ENCODE measurements at regions not wholly inside any gene's neighbourhood (a gene's known extent, or its start where the extent isn't known, plus 50 kb on each side); places are given as distances from the start of the nearest gene placed in this dataset.

DNA sequence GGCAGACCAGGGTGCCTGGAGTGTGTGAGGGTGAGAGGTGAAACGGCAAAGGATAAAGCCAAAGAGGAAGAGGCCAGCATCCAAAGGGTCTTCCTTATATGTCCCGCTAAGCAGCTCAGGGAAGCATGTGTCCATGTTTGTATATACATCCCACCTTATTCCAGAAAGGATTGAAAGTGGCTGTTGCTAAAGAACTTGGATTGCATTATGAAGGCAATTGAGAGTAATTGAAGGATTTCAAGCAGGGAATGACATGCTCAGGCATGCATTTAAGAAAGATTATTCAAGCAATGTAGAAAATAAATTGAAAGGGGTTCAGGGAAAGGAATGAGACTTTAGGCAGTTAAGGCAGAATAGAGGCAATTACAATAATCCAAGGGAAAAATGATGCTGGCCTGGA lies 237.6 kb upstream of the SOX9 start:
- DNase-seq (ENCODE audit: low read depth in 4 of 4, low spot score in 3 of 4), result no peak

DNA sequence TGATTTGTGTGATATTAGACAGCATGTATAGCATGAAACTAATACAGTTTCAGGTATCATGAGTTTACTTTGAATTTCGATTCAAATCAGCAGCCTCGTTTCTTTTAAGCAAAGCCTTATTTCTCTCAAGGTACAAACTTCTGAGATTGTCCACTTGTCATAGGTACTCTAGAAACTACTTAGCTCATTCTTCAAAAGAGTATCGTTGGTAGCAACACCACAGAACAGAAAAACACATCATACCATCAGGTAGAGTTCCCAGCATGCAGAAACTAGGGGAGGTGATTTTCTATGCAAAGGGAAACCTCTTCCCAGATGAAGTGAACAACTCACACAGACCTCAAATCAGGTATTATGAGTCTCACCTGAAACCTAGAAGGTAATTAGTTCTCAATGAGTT lies 237.0 kb upstream of the SOX9 start:
- DNase-seq (ENCODE audit: low read depth in 4 of 4, low spot score in 3 of 4), result no peak

DNA sequence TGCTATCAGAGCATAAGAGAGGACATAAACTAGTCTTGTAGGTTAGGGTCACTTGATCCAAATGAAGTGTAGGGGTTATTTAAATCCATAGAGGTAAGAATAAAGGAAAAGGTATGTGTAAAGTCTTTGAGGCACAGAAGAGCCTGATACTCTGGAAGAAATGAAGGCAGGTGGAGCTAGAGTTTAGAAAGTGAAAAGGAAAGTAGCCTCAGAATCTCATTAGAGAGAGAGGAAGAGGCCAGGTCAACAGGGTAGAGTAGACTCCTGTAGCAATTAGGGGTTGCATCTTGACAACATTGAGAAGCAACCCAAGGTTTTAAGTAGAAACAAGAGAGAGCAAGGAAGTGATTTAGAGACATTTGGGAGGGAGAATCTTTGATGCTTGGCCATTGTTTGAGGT lies 235.2 kb upstream of the SOX9 start:
- no peak for DNase-seq (ENCODE audit: low read depth in 4 of 4, low spot score in 3 of 4)

- DNase-seq (ENCODE audit: low read depth in 4 of 4, low spot score in 3 of 4), result no peak
Observed at GRCh38 chr17:71899317-71899716, 221.5 kb upstream of the SOX9 start.

DNA sequence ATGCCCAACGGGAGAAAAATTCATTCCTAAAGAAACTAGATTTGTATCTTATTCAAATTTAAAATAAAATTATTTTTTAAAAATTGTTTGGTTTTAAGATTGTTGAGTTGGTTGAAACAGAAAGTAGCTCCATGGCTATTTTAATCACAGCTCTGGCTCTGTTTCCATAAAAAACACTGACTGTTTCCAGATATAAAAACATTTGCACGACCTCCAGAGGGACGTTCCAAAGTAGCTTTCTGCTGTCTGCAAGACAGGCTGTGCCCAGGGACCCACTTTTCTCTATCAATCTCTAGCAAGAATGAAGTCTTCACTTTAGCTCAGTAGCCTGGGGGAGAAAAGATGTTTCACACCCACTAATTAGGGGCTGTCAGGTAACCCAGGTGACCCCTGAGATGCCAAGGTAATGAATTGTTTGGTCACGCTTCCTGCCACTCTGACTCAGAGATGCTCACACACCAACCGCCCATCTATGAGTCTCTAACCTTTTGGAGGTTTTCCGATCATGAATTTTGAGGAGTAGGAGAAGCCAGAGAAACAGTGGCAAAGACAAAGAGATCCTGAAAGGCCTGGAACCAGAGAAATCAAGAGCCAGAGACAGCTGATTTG lies 220.1 kb upstream of the SOX9 start:
- no peak for DNase-seq (ENCODE audit: low read depth in 4 of 4, low spot score in 3 of 4)

GRCh38 chr17:71902894-71903506 lies 217.8 kb upstream of the SOX9 start:
- DNase-seq (ENCODE audit: low read depth in 4 of 4, low spot score in 3 of 4), result no peak

DNA sequence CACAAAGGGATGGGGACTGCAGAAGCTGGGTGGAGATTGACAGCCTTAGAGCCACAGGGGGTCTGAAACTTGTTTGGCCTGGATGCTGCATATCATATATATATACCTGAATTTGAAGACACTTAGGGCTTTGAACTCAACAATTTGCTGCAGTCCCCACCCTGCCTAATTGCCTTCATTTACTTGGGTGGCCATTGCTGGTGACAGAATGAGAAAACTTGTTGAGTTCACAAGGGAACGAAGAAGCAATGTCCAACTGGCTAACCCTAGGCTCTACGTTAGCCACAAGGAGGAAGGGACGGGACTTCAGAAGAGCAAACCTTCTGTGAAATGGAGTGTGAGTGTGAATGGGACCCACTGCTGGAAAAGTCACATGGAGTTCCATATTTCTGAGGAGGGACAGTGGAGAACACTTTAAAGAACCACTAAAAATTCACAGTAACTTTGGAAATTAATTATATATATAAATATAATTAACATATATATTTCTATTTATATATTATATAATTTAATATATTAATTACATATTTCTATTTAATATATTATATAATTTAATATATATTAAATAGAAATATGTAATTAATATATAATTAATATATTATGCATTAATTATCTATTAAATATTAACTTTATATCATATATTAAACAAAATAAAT lies 215.3 kb upstream of the SOX9 start:
- no peak for DNase-seq (ENCODE audit: low read depth in 4 of 4, low spot score in 3 of 4)

DNA sequence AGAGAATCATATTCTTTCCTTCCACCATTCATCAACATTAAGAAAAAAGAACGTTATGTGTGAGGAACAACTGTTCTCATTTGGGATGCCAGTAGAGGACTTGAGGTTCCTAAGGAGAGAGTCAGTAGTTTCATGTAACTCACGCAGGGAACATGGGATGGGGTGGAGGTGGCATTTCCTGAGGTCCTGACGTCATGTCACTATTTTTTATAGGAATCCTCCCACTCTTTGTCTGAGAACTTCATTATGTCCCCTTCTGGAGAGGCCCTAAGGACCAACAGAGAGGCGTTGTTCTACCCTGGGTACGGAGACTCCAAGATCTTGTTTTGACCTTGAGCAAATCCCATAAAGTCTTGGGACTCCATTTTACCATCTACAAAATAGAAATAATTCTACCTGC lies 211.7 kb upstream of the SOX9 start:
- no peak for DNase-seq (ENCODE audit: low read depth in 4 of 4, low spot score in 3 of 4)

GRCh38 chr17:71910002-71910401 lies 210.8 kb upstream of the SOX9 start:
- no peak for DNase-seq (ENCODE audit: low read depth in 4 of 4, low spot score in 3 of 4)

DNA sequence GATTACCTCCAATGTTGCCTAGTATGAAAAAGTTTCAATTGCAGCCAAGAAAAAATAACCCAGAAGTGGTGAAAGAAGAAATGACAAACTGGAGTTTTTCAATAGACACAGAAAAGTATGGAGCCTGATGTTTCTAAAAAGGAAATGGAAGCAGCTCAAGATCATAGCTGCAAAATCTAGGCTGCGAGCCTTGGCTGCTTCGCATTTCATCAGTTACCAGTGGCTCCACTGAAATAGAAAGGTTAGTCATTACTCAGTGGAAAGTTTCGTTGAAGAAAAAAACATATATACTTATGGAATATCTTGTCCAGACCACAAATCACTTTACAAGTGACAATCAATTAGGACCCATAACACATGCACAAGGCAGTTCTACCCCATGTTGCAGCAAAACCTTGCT lies 206.8 kb upstream of the SOX9 start:
- no peak for DNase-seq (ENCODE audit: low read depth in 4 of 4, low spot score in 3 of 4)

- no peak for DNase-seq (ENCODE audit: low read depth in 4 of 4, low spot score in 3 of 4)
Observed at GRCh38 chr17:71914812-71915211, 206.0 kb upstream of the SOX9 start.

GRCh38 chr17:71917715-71918114 lies 203.1 kb upstream of the SOX9 start:
- DNase-seq (ENCODE audit: low read depth in 4 of 4, low spot score in 3 of 4), result no peak

DNA sequence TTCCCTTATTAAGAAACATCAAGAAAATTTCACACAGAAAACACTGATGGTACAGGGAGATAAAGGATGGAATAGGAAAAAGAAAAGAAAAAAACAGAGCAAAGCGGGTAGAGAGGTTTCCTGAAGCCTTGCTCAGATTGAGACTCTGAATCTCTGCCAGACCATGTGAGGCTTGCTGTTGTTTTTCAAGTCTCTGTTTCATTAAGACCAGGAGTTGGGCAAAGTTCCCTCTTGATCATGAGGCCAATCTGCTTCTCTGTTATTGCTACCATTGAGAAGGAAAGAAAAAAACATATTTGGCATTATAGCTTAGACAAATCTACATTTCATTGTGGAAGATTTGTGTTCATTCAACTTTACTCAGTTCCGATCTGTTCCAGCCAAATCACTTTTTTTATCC lies 201.6 kb upstream of the SOX9 start:
- no peak for DNase-seq (ENCODE audit: low read depth in 4 of 4, low spot score in 3 of 4)

- no peak for DNase-seq (ENCODE audit: low read depth in 4 of 4, low spot score in 3 of 4)
Observed at GRCh38 chr17:71919896-71920295, 200.9 kb upstream of the SOX9 start.

DNA sequence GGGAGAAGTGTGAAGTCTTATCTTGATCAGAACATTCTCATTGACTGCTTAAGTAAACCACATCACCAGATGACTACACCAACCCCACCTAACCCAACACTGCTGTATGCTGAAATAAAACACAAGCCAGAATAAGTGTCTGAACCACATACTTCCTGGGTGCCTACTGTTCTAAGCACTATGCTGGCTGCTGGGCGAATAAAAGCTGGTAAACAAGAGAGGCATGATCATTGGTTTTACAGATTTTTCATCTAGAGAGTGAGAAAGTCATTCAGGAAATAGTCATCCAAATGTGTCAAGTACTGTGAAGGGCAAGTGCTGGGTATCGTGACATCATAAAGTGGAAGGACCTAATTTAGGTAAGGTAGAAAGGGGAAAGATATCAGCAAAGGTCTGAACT lies 199.0 kb upstream of the SOX9 start:
- no peak for DNase-seq (ENCODE audit: low read depth in 4 of 4, low spot score in 3 of 4)

DNA sequence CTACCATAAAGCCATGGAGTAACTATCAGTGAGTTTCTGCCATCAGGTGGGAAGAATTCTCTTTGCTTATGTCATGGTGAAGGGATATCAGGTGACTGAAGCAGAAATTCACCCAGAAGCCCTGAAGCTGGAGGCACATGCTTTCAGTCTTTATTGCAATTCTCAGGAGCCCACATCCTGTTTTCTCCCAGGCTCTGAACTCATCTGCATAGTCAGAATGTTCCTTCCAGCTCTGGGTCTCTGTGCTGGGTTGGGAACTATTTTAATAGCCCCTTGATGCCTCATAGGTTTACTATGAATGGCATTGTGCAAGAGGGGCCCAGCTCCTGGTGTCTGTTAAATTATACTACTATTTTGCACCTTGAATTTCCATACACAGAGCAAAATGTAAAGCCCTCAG lies 198.4 kb upstream of the SOX9 start:
- no peak for DNase-seq (ENCODE audit: low read depth in 4 of 4, low spot score in 3 of 4)

DNA sequence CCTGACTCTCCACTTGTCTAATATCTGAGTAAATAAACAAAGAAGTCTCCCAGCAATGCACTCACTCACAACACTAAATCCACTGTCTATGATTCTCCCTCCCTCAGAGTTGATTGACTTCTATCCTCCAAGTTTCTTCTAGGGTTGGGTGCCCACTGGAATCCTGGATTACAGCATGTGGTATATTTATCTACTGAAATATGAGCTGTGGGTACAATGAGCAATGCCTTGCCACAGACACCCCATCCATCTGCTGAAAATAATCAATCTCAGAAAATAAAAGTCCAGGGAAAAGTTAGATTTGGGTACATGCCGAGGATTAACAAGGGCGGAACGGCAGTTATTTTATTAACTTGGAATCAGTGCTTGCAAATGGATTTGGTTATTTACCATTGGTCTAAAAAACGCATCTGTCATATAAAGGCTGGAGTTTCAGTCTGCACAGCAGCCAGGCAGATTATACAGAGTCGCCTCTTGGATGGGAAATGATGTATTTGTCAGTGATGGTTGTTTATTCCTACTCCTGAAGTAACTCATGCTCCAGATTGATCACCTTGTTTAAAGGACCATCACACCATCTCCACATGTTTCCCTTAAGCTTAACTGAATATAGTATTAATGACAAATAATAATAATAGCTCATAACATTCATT lies 193.9 kb upstream of the SOX9 start:
- no peak for DNase-seq (ENCODE audit: low read depth in 4 of 4, low spot score in 3 of 4)

DNA sequence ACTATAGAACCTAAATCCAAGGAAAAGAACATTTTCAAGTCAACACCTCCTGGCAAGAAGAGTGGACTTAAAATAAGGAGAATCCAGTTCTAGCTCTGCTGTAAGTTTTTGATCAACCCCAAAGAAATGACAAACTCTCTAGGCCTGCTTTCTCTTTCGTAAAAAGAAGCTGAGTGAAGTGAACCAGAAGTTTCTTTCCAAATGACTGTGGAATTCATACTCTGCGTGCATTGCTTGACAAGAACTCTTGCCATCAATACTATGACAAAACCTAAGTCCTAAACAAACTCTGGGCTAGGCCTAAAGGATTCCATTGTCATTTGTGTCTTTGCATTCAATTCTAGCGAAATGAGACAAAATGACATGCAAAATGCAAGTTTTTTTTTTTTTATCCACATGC lies 187.5 kb upstream of the SOX9 start:
- DNase-seq (ENCODE audit: low read depth in 4 of 4, low spot score in 3 of 4), result no peak

DNA sequence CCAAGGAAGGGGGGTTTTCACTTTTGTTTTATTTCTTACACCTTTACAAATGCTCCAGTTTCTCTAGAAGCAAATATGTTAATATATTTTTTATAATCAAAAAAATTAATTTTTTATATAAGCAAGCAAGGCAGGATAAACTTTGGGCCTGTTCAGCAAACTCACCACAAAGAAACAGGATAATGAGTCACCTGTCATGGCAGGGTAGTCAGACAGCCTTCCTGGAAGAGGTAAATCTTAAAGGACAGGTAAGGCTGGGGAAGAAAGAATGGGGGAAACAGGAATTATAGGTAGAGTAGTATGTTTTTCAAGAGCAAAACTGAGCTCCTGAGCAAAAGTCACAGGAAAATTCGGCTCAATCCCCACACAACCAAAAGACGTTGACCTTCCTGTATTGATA lies 186.3 kb upstream of the SOX9 start:
- no peak for DNase-seq (ENCODE audit: low read depth in 4 of 4, low spot score in 3 of 4)

DNA sequence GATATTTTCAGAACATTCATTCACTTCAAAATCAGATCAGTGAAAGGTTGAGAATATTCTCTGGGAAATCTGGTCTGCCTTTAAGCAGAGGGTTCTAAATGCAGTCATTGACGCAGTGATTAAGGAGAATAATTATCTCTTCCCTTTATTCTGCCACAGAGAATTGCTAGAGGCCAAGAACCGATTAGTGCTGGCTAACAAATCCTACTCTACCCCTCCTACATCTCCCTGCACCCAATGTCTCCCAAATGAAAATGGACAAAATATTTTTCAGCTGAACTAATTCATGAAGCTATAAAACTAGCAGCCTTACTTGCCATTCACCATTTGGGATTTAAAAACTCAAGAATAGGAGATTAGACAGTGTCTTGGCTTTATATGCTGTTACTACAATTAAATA lies 185.5 kb upstream of the SOX9 start:
- DNase-seq (ENCODE audit: low read depth in 4 of 4, low spot score in 3 of 4), result no peak

- DNase-seq (ENCODE audit: low read depth in 4 of 4, low spot score in 3 of 4), result no peak
Observed at GRCh38 chr17:71936977-71937376, 183.8 kb upstream of the SOX9 start.

DNA sequence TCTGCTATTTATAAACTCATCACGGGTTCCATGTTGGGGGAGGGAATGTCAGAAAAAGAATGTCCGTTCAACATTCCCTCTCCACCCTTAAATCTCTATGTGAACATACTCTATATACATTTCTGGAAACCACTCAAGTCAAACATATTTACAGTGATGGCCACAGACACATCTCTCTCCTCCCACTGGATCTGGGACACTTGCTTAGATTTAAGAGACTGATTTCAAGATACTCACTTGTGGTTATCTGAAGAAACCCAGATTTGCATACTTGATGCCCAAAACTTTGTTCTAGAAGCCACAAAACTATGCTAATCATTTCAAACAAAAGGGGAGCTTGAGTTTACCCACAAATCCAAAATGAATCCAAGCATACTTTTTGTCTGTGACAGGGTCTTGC lies 182.9 kb upstream of the SOX9 start:
- DNase-seq (ENCODE audit: low read depth in 4 of 4, low spot score in 3 of 4), result no peak

All from right renal pelvis (tissue), 4 donors.